MCF 10A (cell line): ENCODE measurements at regions not wholly inside any gene's neighbourhood (a gene's known extent, or its start where the extent isn't known, plus 50 kb on each side); places are given as distances from the start of the nearest gene placed in this dataset.

Experiments used
- BruUV-seq: library from RNA; stranded (reverse); fragments of 400-500 nt; replicated peaks from 2 replicates; lab custom pipeline; 2021; lab: Mats Ljungman, UMichigan
- CTCF ChIA-PET: fragments of 300-600 bp; sonication (Branson Sonifier 250); formaldehyde crosslinking; extraction: SDS; loops from one replicate; lab custom pipeline; 2021; ENCODE audit warnings: antibody characterized with exemption, inconsistent platforms; lab: Yijun Ruan, JAX
- POLR2A ChIA-PET: fragments of 300-600, 350-650 bp; sonication (Branson Sonifier 250); formaldehyde crosslinking; extraction: SDS; loops from one replicate; lab custom pipeline; 2020; ENCODE audit warnings: antibody characterized with exemption, inconsistent platforms; lab: Yijun Ruan, JAX
- DNase-seq: peaks from one replicate; pipeline ENCODE4 v3.0.0-alpha.2; 2018; ENCODE audit not compliant: unreplicated experiment
- H3K27ac Mint-ChIP-seq: one replicate; pipeline ENCODE4 v1.8.0; 2022; ENCODE audit warnings: mild to moderate bottlenecking, low read depth, mixed read lengths; ENCODE audit not compliant: unreplicated experiment
- H3K27me3 Mint-ChIP-seq: one replicate; pipeline ENCODE4 v1.8.0; 2022; ENCODE audit warnings: mixed read lengths; ENCODE audit not compliant: insufficient read depth, unreplicated experiment
- H3K36me3 Mint-ChIP-seq: one replicate; pipeline ENCODE4 v1.8.0; 2022; ENCODE audit warnings: mild to moderate bottlenecking, moderate library complexity, mixed read lengths; ENCODE audit not compliant: insufficient read depth, unreplicated experiment
- H3K4me1 Mint-ChIP-seq: one replicate; pipeline ENCODE4 v1.8.0; 2022; ENCODE audit warnings: mixed read lengths; ENCODE audit not compliant: insufficient read depth, unreplicated experiment
- H3K4me3 Mint-ChIP-seq: one replicate; pipeline ENCODE4 v1.8.0; 2022; ENCODE audit warnings: mild to moderate bottlenecking, moderate library complexity, mixed read lengths; ENCODE audit not compliant: unreplicated experiment
- H3K9me3 Mint-ChIP-seq: one replicate; pipeline ENCODE4 v1.8.0; 2022; ENCODE audit warnings: mixed read lengths; ENCODE audit not compliant: unreplicated experiment
- CTCF ChIP-seq: fragments of 200-600 bp; IDR thresholded peaks from one replicate; pipeline ENCODE4 v1.8.0; 2022; ENCODE audit warnings: antibody characterized with exemption, mild to moderate bottlenecking; ENCODE audit not compliant: unreplicated experiment
- intact Hi-C: fragments of 100-400 bp; cut with micrococcal nuclease; formaldehyde crosslinking; loops from 2 replicates; pipeline ENCODE4 v1.14.1; 2022

DNA sequence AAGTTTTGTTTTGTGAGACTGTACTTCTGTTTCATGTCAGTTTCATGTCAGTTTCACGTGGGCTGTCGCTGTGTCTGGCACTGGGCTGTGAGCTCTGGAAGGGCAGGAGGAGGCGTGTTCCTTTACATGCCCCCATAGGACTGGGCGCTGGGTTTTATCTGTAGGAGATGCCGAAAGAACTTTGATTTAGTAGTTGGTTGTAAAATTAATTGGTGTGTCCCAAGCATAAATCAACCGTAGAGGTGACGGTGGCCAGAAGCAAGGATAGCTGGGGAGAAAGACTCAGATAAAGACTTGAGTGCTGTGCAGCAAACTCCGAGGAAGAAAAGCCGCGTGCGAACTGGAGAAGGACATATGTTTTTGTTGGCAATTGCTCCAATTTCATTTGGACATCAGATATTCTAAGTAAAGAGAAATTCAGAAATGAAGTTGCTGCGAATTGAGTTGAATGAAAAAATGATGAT, 182.5 kb downstream of the VRK1 start:
- BruUV-seq = no TSS peak

DNA sequence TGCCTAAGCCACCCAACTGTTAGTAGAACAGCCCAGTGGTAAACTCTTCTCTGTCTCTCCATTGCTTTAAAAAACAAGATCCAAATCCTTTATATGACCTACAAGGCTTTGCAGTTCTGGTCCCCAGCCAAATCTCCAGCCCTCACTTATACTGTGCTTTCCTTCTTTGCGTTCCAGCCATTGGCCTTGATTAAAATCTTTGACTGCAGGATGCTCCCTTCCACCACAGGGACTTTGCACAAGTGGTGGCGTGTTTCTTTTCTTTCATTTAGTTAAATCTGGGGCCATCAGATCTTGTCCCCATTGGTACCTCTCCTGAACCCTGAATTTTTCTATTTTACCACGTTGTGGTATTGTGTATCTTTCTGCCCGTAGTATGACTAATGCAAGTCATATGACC, 183.7 kb downstream of the VRK1 start:
- no peaks in the 10 kb centered on the region for H3K27me3 Mint-ChIP-seq
- ChIA-PET POLR2A (no interaction called here), CTCF (no interaction called here)
- H3K36me3 Mint-ChIP-seq = no peaks in the 10 kb centered on the region
- no peak overlapping the region for H3K4me3 Mint-ChIP-seq
- H3K9me3 Mint-ChIP-seq = no peaks in the 10 kb centered on the region
- DNase-seq = no peak
- TF ChIP-seq CTCF = no peak
- no peak overlapping the region for H3K27ac Mint-ChIP-seq
- H3K4me1 Mint-ChIP-seq = no peaks in the 10 kb centered on the region
- intact Hi-C loops = no loop called here
- no TSS peak for BruUV-seq

More for the DNA sequence above, 182.5 kb downstream of the VRK1 start:
- no peak for TF ChIP-seq CTCF
- Mint-ChIP-seq H3K27ac (no peak overlapping the region), H3K4me1 (no peaks in the 10 kb centered on the region), H3K27me3 (no peaks in the 10 kb centered on the region), H3K4me3 (no peak overlapping the region), H3K36me3 (no peaks in the 10 kb centered on the region), H3K9me3 (peaks cover 8% of the 10 kb centered on the region)
- ChIA-PET POLR2A (interaction anchor here (0.7 kb wide), 1 partner anchor 17 kb away, joined by 4 read pairs; no protein-coding TSS in a partner anchor), CTCF (no interaction called here)
- no peak for DNase-seq
- intact Hi-C loops = no loop called here

GRCh38 chr14:96986256-96987085, 189.3 kb downstream of the VRK1 start:
- POLR2A ChIA-PET = no interaction called here
- Mint-ChIP-seq H3K4me3 (no peak overlapping the region), H3K27ac (no peak overlapping the region), H3K27me3 (no peaks in the 10 kb centered on the region), H3K4me1 (no peaks in the 10 kb centered on the region), H3K36me3 (no peaks in the 10 kb centered on the region), H3K9me3 (no peaks in the 10 kb centered on the region)
- intact Hi-C loops = no loop called here
- no TSS peak for BruUV-seq
- CTCF ChIA-PET = no interaction called here
- no peak for TF ChIP-seq CTCF
- DNase-seq = no peak

DNA sequence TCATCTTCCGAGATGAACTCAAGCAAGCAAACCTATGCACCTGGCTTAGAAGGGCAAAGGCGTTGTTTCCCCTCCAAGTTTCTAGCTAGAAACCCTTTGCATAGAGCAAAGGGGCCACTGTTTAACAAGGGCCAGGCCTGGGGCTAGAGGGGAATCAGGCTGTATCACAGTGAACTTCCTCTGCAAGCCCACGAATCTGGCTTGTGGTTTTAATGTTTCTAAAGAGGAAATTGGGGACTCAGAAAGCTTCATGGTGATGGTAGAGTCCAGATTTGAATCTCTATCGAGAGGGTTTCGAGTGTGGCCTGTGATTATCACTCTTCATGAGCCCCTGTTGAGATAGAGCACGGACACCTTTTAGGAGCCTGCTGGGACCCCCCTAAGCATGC, 189.9 kb downstream of the VRK1 start:
- no peaks in the 10 kb centered on the region for H3K4me1 Mint-ChIP-seq
- no peaks in the 10 kb centered on the region for H3K9me3 Mint-ChIP-seq
- ChIA-PET POLR2A (no interaction called here), CTCF (no interaction called here)
- no peak for DNase-seq
- H3K36me3 Mint-ChIP-seq = no peaks in the 10 kb centered on the region
- H3K27ac Mint-ChIP-seq = no peak overlapping the region
- intact Hi-C loops = no loop called here
- TF ChIP-seq CTCF = no peak
- no peaks in the 10 kb centered on the region for H3K27me3 Mint-ChIP-seq
- H3K4me3 Mint-ChIP-seq = no peak overlapping the region
- no TSS peak for BruUV-seq
